Ovary (tissue), 7 donors: ENCODE measurements at regions not wholly inside any gene's neighbourhood (a gene's known extent, or its start where the extent isn't known, plus 50 kb on each side); places are given as distances from the start of the nearest gene placed in this dataset.

Source experiments
- DNase-seq, 5 donors: peaks; one replicate each; pipeline ENCODE4 v3.0.0-alpha.2; 2019 to 2020
- H3K27ac ChIP-seq, 2 donors: fragments of 200-600 bp; one replicate each; pipeline versions ENCODE4 v1.5.1 to v1.8.0; 2019 to 2022
- H3K27me3 ChIP-seq: fragments of 200-600 bp; one replicate; pipeline ENCODE4 v1.8.0; 2022
- H3K36me3 ChIP-seq: fragments of 200-600 bp; sonication (generic); one replicate; pipeline ENCODE4 v1.5.1; 2019
- H3K4me1 ChIP-seq: one replicate; pipeline ENCODE4 v1.8.1; 2013; ENCODE audit warnings: mild to moderate bottlenecking, moderate library complexity; ENCODE audit not compliant: insufficient read depth
- H3K4me3 ChIP-seq: fragments of 200-600 bp; sonication (generic); one replicate; pipeline ENCODE4 v1.5.1; 2017
- H3K9me3 ChIP-seq, 2 donors: fragments of 200-600 bp in 1 of 2; sonication (generic) in 1 of 2; one replicate each; pipeline versions ENCODE4 v1.5.1 to v1.8.1; 2013 to 2019; ENCODE audit warnings: mild to moderate bottlenecking in 1 of 2, moderate library complexity in 1 of 2
- CTCF ChIP-seq, 3 donors: fragments of 450-650 bp in 2 of 3; fragments of 200-600 bp in 1 of 3; IDR thresholded peaks; one replicate each; pipeline versions ENCODE4 v1.5.1 to v1.8.0; 2016 to 2022; ENCODE audit warnings: antibody characterized with exemption in 3 of 3, mild to moderate bottlenecking in 1 of 3
- EP300 ChIP-seq: sonication (generic); formaldehyde crosslinking; IDR thresholded peaks from one replicate; pipeline ENCODE4 v1.6.1; 2017; ENCODE audit warnings: antibody characterized with exemption
- POLR2A ChIP-seq: fragments of 450-650 bp; IDR thresholded peaks from one replicate; pipeline ENCODE4 v1.6.1; 2017; ENCODE audit warnings: antibody characterized with exemption, mild to moderate bottlenecking, moderate library complexity
- WGBS, 3 donors: extraction: QIAGEN DNeasy Blood & Tissue Kit in 1 of 3; methylation state at CpG; one replicate each; pipeline versions ENCODE4 v1.1.5 to v1.1.7; 2013 to 2017; 5-methylcytosine and 5-hydroxymethylcytosine counted together
- intact Hi-C, 4 donors: fragments of 100-400 bp; cut with DNase I; formaldehyde crosslinking; loops; one replicate each; pipeline versions ENCODE4 v1.11.0 to v1.15.1; 2022 to 2023
- donor health status: DM: no; HTN: no; CAD: no; lungs with moderate emphysema.
- donor health status: DM: no; HTN: no; CAD: no.
- donor health status: Bipolar disorder and iron deficiency.
- donor health status: DM: no; HTN: no; CAD: no.
- donor health status: DM: yes; HTN: yes; CAD: no.

- intact Hi-C loops, result no loop called here
- no peak overlapping the region for H3K27ac ChIP-seq
- H3K36me3 ChIP-seq, result no peaks in the 10 kb centered on the region
- TF ChIP-seq CTCF (IDR thresholded peaks at IDR 0.05), result no peak
- no peak for TF ChIP-seq EP300
- no peak for TF ChIP-seq POLR2A
- H3K4me1 ChIP-seq, result no peaks in the 10 kb centered on the region
- no peak overlapping the region for H3K4me3 ChIP-seq
- no peak for DNase-seq
- H3K9me3 ChIP-seq, result no peaks in the 10 kb centered on the region
- H3K27me3 ChIP-seq, result no peaks in the 10 kb centered on the region
Observed at GRCh38 chr3:152094406-152094805, 174.3 kb upstream of the MBNL1 start.

GRCh38 chr3:152095472-152095871 is 173.3 kb upstream of the MBNL1 start:
- TF ChIP-seq EP300 (no peak), POLR2A (no peak), CTCF (IDR thresholded peaks at IDR 0.05) (no peak)
- Histone ChIP-seq H3K9me3 (no peaks in the 10 kb centered on the region), H3K4me3 (no peak overlapping the region), H3K4me1 (no peaks in the 10 kb centered on the region), H3K27ac (no peak overlapping the region), H3K27me3 (no peaks in the 10 kb centered on the region), H3K36me3 (no peaks in the 10 kb centered on the region)
- no peak for DNase-seq
- intact Hi-C loops, result no loop called here

GRCh38 chr3:152096280-152096906 is 172.3 kb upstream of the MBNL1 start:
- Histone ChIP-seq H3K9me3 (no peaks in the 10 kb centered on the region), H3K4me1 (no peaks in the 10 kb centered on the region), H3K36me3 (no peaks in the 10 kb centered on the region), H3K27me3 (no peaks in the 10 kb centered on the region), H3K27ac (no peak overlapping the region), H3K4me3 (no peak overlapping the region)
- whole genome bisulfite sequencing, 3 donors, result 92 to 95% (median 95%) methylated on average over 5 of the region's 5 CpGs
- intact Hi-C loops, result no loop called here
- TF ChIP-seq CTCF (IDR thresholded peaks at IDR 0.05) (no peak), EP300 (no peak), POLR2A (no peak)
- no peak for DNase-seq

- TF ChIP-seq EP300 (no peak), CTCF (IDR thresholded peaks at IDR 0.05) (no peak), POLR2A (no peak)
- Histone ChIP-seq H3K4me1 (no peaks in the 10 kb centered on the region), H3K27me3 (no peaks in the 10 kb centered on the region), H3K27ac (no peak overlapping the region), H3K4me3 (no peak overlapping the region), H3K9me3 (no peaks in the 10 kb centered on the region), H3K36me3 (no peaks in the 10 kb centered on the region)
- intact Hi-C loops, result no loop called here
- DNase-seq, result no peak
- WGBS, 3 donors, result 25 to 46% (median 44%) methylated on average over 2 of the region's 2 CpGs
Observed at GRCh38 chr3:152097120-152097519, 171.6 kb upstream of the MBNL1 start.

GRCh38 chr3:152097770-152098169 is 171.0 kb upstream of the MBNL1 start:
- Histone ChIP-seq H3K36me3 (no peaks in the 10 kb centered on the region), H3K4me3 (no peak overlapping the region), H3K27me3 (no peaks in the 10 kb centered on the region), H3K4me1 (no peaks in the 10 kb centered on the region), H3K27ac (no peak overlapping the region), H3K9me3 (no peaks in the 10 kb centered on the region)
- DNase-seq, result no peak
- TF ChIP-seq EP300, result no peak
- TF ChIP-seq POLR2A, result no peak
- no peak for TF ChIP-seq CTCF (IDR thresholded peaks at IDR 0.05)
- intact Hi-C loops, result no loop called here
- WGBS, 3 donors, result 69 to 77% (median 74%) methylated on average over 3 of the region's 3 CpGs
